ENCODE measurements at regions not wholly inside any gene's neighbourhood (a gene's known extent, or its start where the extent isn't known, plus 50 kb on each side); places are given as distances from the start of the nearest gene placed in this dataset.
A peak's percentile ranks its signal among the peaks of the same experiment; 100 is the strongest.

DNA sequence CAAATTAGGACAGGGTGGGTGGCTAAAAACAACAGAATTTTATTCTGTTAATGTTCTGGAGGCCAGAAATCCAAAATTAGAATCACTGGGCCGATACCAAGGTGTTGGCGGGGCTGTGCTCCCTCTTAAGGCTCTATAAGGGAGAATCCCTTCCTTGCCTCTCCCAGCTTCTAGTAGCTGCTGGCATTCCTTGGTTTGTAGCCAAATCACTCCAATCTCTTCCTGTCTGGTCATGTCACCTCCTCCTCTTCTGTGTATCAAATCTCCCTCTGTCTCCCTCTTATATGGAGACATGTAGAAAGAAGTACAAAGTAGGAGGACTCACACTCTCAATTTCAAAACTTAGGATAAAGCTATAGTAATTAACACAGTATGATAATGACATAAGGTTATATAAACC is 102.9 kb upstream of the SIRPA start:
- Mint-ChIP-seq H3K4me3 (ENCODE audit: unreplicated experiment) (no peak overlapping the region), H3K4me1 (ENCODE audit: insufficient read depth, unreplicated experiment) (peaks cover 6% of the 10 kb centered on the region), H3K27me3 (ENCODE audit: insufficient read depth, unreplicated experiment) (peaks cover 15% of the 10 kb centered on the region), H3K36me3 (ENCODE audit: insufficient read depth, unreplicated experiment) (no peaks in the 10 kb centered on the region), H3K9me3 (ENCODE audit: unreplicated experiment) (no peaks in the 10 kb centered on the region), H3K27ac (ENCODE audit: low read depth, unreplicated experiment) (no peak overlapping the region)
- POLR2A ChIA-PET: interaction anchor here (0.7 to 2.0 kb wide), 5 partner anchors 12 to 264 kb away, joined by 3 to 7 read pairs (median 4); no protein-coding TSS in a partner anchor
- intact Hi-C loops (cut with micrococcal nuclease): no loop called here
- BruUV-seq (replicated peaks): no TSS peak
- TF ChIP-seq, protein P1, sequence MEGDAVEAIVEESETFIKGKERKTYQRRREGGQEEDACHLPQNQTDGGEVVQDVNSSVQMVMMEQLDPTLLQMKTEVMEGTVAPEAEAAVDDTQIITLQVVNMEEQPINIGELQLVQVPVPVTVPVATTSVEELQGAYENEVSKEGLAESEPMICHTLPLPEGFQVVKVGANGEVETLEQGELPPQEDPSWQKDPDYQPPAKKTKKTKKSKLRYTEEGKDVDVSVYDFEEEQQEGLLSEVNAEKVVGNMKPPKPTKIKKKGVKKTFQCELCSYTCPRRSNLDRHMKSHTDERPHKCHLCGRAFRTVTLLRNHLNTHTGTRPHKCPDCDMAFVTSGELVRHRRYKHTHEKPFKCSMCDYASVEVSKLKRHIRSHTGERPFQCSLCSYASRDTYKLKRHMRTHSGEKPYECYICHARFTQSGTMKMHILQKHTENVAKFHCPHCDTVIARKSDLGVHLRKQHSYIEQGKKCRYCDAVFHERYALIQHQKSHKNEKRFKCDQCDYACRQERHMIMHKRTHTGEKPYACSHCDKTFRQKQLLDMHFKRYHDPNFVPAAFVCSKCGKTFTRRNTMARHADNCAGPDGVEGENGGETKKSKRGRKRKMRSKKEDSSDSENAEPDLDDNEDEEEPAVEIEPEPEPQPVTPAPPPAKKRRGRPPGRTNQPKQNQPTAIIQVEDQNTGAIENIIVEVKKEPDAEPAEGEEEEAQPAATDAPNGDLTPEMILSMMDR (IDR thresholded peaks at IDR 0.05; ENCODE audit: unreplicated experiment): no peak
- CTCF ChIA-PET: interaction anchor here (0.5 to 4.0 kb wide), 4 partner anchors 9 to 380 kb away, joined by 3 to 37 read pairs (median 8); no protein-coding TSS in a partner anchor
- peak; percentile 42 for DNase-seq (ENCODE audit: unreplicated experiment)

DNA sequence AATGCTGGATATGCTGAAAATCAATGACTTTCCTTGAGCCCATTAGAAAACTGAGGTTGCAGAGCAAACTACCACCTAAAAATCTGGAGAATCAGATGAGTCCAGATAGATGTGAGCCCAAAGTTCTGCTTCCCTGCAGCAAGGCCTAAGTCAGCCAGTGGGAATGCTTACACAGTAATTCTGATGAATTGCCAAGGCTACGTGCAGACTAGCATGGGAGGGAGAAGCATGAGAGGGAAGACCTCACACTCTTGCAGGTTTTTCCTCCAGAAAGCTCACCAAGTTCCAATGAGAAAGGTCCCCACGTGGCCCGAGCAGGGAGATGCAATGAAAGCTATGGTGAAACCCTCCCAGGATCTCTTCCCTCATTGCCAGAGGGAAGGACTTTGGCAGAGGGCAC is 104.8 kb upstream of the SIRPA start:
- DNase-seq (ENCODE audit: unreplicated experiment): no peak
- Mint-ChIP-seq H3K9me3 (ENCODE audit: unreplicated experiment) (no peaks in the 10 kb centered on the region), H3K4me3 (ENCODE audit: unreplicated experiment) (no peak overlapping the region), H3K27me3 (ENCODE audit: insufficient read depth, unreplicated experiment) (peaks cover 32% of the 10 kb centered on the region), H3K4me1 (ENCODE audit: insufficient read depth, unreplicated experiment) (peaks cover 6% of the 10 kb centered on the region), H3K36me3 (ENCODE audit: insufficient read depth, unreplicated experiment) (no peaks in the 10 kb centered on the region), H3K27ac (ENCODE audit: low read depth, unreplicated experiment) (no peak overlapping the region)
- ChIA-PET POLR2A (interaction anchor here (0.9 to 1.2 kb wide), 2 partner anchors 13 to 154 kb away, joined by 3 to 9 read pairs; no protein-coding TSS in a partner anchor), CTCF (interaction anchor here (1.0 to 4.0 kb wide), 8 partner anchors 8 to 303 kb away, joined by 3 to 37 read pairs (median 6); no protein-coding TSS in a partner anchor)
- BruUV-seq (replicated peaks): no TSS peak
- TF ChIP-seq, protein P1 (IDR thresholded peaks at IDR 0.05; ENCODE audit: unreplicated experiment): no peak
- intact Hi-C loops (cut with micrococcal nuclease): no loop called here

DNA sequence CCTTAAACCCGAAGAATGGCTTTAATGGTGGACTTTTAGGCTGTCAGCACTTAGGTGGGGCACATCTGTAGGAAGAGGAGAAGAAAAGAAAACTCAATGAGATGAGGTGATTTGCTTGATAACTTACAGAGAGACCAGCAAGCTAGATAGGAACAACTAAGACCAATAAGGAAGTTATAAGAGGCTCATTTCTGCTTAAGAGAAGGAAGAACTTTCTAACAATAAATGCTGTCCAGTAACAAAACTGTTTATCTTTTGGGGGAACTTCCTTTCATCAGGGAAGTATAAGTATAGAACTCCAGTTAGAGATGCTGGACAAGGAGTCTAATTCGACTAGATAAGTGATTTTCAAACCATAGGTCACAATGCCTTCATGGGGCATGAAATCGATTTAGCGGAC is 107.2 kb upstream of the SIRPA start:
- CTCF ChIA-PET: no interaction called here
- H3K4me3 Mint-ChIP-seq (ENCODE audit: unreplicated experiment): no peak overlapping the region
- H3K9me3 Mint-ChIP-seq (ENCODE audit: unreplicated experiment): no peaks in the 10 kb centered on the region
- peaks cover 6% of the 10 kb centered on the region for H3K4me1 Mint-ChIP-seq (ENCODE audit: insufficient read depth, unreplicated experiment)
- POLR2A ChIA-PET: no interaction called here
- TF ChIP-seq, protein P1 (IDR thresholded peaks at IDR 0.05; ENCODE audit: unreplicated experiment): no peak
- DNase-seq (ENCODE audit: unreplicated experiment): no peak
- intact Hi-C loops (cut with micrococcal nuclease): no loop called here
- peaks cover 34% of the 10 kb centered on the region for H3K27me3 Mint-ChIP-seq (ENCODE audit: insufficient read depth, unreplicated experiment)
- H3K36me3 Mint-ChIP-seq (ENCODE audit: insufficient read depth, unreplicated experiment): no peaks in the 10 kb centered on the region
- H3K27ac Mint-ChIP-seq (ENCODE audit: low read depth, unreplicated experiment): no peak overlapping the region
- BruUV-seq (replicated peaks): no TSS peak

DNA sequence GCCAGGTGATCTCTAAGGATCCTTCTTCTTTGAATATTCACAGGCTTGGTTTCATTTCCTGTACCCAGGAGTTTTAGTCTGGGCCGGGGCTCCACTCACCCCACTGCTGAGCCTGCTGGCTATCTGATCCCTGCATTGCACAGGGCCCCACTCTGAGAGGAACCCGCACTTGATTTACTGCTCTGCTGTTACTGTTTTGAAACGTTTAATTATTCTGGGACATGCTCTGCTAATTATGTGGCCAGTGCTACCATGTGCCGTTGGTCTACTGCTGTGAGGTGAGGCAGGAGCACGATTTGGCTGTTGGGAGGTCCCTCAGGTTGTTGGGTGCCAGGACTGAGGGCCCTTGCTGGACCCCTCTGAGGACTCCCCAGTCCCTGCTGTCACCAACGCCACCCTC is 108.7 kb upstream of the SIRPA start:
- H3K27me3 Mint-ChIP-seq (ENCODE audit: insufficient read depth, unreplicated experiment): peaks cover 34% of the 10 kb centered on the region
- no peak overlapping the region for H3K4me3 Mint-ChIP-seq (ENCODE audit: unreplicated experiment)
- CTCF ChIA-PET: interaction anchor here (0.6 to 1.8 kb wide), 4 partner anchors 9 to 1090 kb away, joined by 3 to 6 read pairs (median 3); no protein-coding TSS in a partner anchor
- intact Hi-C loops (cut with micrococcal nuclease): no loop called here
- no TSS peak for BruUV-seq (replicated peaks)
- H3K4me1 Mint-ChIP-seq (ENCODE audit: insufficient read depth, unreplicated experiment): no peaks in the 10 kb centered on the region
- POLR2A ChIA-PET: no interaction called here
- DNase-seq (ENCODE audit: unreplicated experiment): no peak
- H3K27ac Mint-ChIP-seq (ENCODE audit: low read depth, unreplicated experiment): no peak overlapping the region
- H3K9me3 Mint-ChIP-seq (ENCODE audit: unreplicated experiment): no peaks in the 10 kb centered on the region
- TF ChIP-seq, protein P1 (IDR thresholded peaks at IDR 0.05; ENCODE audit: unreplicated experiment): no peak
- H3K36me3 Mint-ChIP-seq (ENCODE audit: insufficient read depth, unreplicated experiment): no peaks in the 10 kb centered on the region

All from MCF 10A (cell line).